ENCODE measurements at regions not wholly inside any gene's neighbourhood (a gene's known extent, or its start where the extent isn't known, plus 50 kb on each side); places are given as distances from the start of the nearest gene placed in this dataset.

DNA sequence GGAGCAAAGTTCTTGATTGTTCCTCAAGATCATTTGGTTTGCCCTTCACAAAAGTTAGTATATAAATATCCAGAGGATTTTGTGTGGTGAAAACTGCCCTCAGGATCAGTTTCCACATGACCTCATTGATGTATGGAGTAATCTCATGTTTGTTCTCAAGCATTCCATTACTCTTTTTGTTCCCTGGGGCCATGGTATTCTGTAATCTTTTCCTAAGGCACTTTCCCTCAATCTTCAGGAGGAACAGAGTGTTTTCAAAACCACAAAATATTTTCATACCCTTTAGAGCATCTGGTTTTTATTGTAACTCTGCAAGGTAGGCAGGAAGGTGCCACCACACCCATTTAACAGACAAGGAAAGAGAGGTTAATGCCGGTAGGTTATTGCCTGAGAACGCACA is 99.6 kb downstream of the FAM181B start:
- no peak overlapping the region for H3K4me2 ChIP-seq (ENCODE audit: control insufficient read depth, insufficient read depth)
- H3K27me3 ChIP-seq (replicated peaks in 1 of 2; ENCODE audit: control insufficient read depth in 2 of 2, insufficient read depth in 2 of 2, low read length in 1 of 2): no peaks in the 10 kb centered on the region; a peak in 2 of 4 replicates
- no peak overlapping the region for H3K4me3 ChIP-seq
- ChIA-PET RAD21 (ENCODE audit: unreplicated experiment) (no interaction called here), POLR2A (no interaction called here), SMC1A (ENCODE audit: uncharacterized antibody, unreplicated experiment) (no interaction called here), CTCF (no interaction called here)
- no peak for DNase-seq (ENCODE audit: low read depth, low spot score)
- intact Hi-C loops (cut with micrococcal nuclease; ENCODE audit: unreplicated experiment): no loop called here
- in situ Hi-C loops (cut with MboI): no loop called here
- no peak overlapping the region for H3K9ac ChIP-seq (ENCODE audit: control insufficient read depth, insufficient read depth, low read length)
- H3K9me3 ChIP-seq (replicated peaks; ENCODE audit: control insufficient read depth, insufficient read depth, low read length): no peaks in the 10 kb centered on the region; the same call in none of the 3 replicates
- no peak for FAIRE-seq
- no peak for ATAC-seq
- no peak overlapping the region for H3K27ac ChIP-seq (ENCODE audit: control insufficient read depth, insufficient read depth)
- WGBS (ENCODE audit: insufficient coverage, insufficient replicate concordance, low lambda C conversion rate, missing lambda C conversion rate): 100% methylated on average over 2 of the region's 2 CpGs
- TF ChIP-seq DPF2 (IDR thresholded peaks at IDR 0.05) (no peak), NFIC (IDR thresholded peaks at IDR 0.05; ENCODE audit: low read depth, low read length) (no peak), ZNF274 (IDR thresholded peaks at IDR 0.05; ENCODE audit: insufficient read depth, insufficient read length) (no peak)
- H3K36me3 ChIP-seq (ENCODE audit: control insufficient read depth in 2 of 2, insufficient read depth in 2 of 2, low read length in 1 of 2): no peaks in the 10 kb centered on the region
- no TSS peak for BruUV-seq (replicated peaks)
- H3K79me2 ChIP-seq (ENCODE audit: control insufficient read depth, insufficient read depth, low read length): no peaks in the 10 kb centered on the region
- H3K4me1 ChIP-seq (ENCODE audit: control insufficient read depth, insufficient read depth, low read length): no peaks in the 10 kb centered on the region
- H2AFZ ChIP-seq (ENCODE audit: control insufficient read depth, low read depth, low read length): no peak overlapping the region
- no peaks in the 10 kb centered on the region for H4K20me1 ChIP-seq (ENCODE audit: control insufficient read depth, insufficient read depth)

DNA sequence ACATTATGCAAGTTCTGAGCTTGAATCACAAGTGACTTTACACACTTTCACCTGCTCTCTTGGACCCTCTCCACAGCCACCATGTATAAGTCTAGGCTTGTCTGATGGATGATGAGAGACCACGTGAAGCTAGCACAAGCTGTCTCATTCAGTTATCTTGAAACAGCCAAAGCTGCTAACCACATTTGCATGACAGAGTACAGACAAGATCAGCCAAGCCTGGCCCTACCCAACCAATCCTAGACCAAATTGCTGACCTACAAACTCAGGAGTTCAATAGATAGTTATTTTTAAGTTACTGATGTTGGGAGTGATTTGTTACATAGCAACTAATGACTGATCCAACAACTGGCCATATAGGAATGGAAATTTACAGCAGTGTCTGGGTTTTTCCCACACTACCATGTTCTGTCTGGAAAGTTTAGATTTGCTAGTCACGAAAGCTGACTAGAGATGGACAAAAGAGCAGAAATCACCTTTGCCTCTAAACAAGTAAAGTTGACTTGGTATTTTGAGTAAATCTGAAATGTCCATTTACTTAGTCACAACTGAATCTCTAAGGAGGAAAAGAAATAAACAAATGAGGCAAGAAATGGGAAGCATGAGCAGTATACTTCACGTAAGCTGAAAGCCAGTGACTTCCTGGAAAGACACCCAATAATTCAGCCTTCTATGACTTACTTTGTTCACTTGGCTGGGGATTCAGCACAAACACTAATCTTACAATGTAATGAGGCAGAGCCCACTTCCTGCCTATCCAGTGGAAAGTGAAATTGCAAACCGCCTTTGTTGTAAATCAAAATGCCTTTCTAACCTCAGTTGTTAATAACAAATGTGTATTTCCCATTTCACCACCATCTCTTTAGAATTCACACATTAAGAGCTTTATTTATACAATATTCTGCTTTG is 101.7 kb downstream of the FAM181B start:
- Histone ChIP-seq H3K79me2 (ENCODE audit: control insufficient read depth, insufficient read depth, low read length) (no peaks in the 10 kb centered on the region), H4K20me1 (ENCODE audit: control insufficient read depth, insufficient read depth) (no peaks in the 10 kb centered on the region), H3K4me2 (ENCODE audit: control insufficient read depth, insufficient read depth) (no peak overlapping the region), H3K9ac (ENCODE audit: control insufficient read depth, insufficient read depth, low read length) (no peak overlapping the region), H3K27me3 (replicated peaks in 1 of 2; ENCODE audit: control insufficient read depth in 2 of 2, insufficient read depth in 2 of 2, low read length in 1 of 2) (no peaks in the 10 kb centered on the region; a peak in 2 of 4 replicates), H3K4me1 (ENCODE audit: control insufficient read depth, insufficient read depth, low read length) (no peaks in the 10 kb centered on the region), H3K4me3 (no peak overlapping the region), H3K36me3 (ENCODE audit: control insufficient read depth in 2 of 2, insufficient read depth in 2 of 2, low read length in 1 of 2) (no peaks in the 10 kb centered on the region), H3K9me3 (replicated peaks; ENCODE audit: control insufficient read depth, insufficient read depth, low read length) (no peaks in the 10 kb centered on the region; the same call in none of the 3 replicates), H3K27ac (ENCODE audit: control insufficient read depth, insufficient read depth) (peak overlapping the region; percentile 18; the same call in 1 of the 2 replicates), H2AFZ (ENCODE audit: control insufficient read depth, low read depth, low read length) (peak overlapping the region; percentile 55)
- ATAC-seq (peak; percentile 96), FAIRE-seq (peak; percentile 86), DNase-seq (ENCODE audit: low read depth, low spot score) (peak; percentile 27)
- WGBS (ENCODE audit: insufficient coverage, insufficient replicate concordance, low lambda C conversion rate, missing lambda C conversion rate): 6% methylated on average over 4 of the region's 4 CpGs
- CTCF ChIA-PET: interaction anchor here (1.1 kb wide), 1 partner anchor 64 kb away, joined by 3 read pairs; no protein-coding TSS in a partner anchor
- intact Hi-C loops (cut with micrococcal nuclease; ENCODE audit: unreplicated experiment): no loop called here
- RAD21 ChIA-PET (ENCODE audit: unreplicated experiment): interaction anchor here (0.7 kb wide), 1 partner anchor 18 kb away, joined by 3 read pairs; no protein-coding TSS in a partner anchor
- SMC1A ChIA-PET (ENCODE audit: uncharacterized antibody, unreplicated experiment): interaction anchor here (1.4 kb wide), 1 partner anchor 20 kb away, joined by 3 read pairs; no protein-coding TSS in a partner anchor
- BruUV-seq (replicated peaks): no TSS peak
- POLR2A ChIA-PET: no interaction called here
- in situ Hi-C loops (cut with MboI): no loop called here
- TF ChIP-seq SPI1 (IDR thresholded peaks at IDR 0.05; ENCODE audit: borderline replicate concordance, insufficient read depth, low read depth, low read length): 0 out of 2 replicates have a peak, but pooled peaks have one; percentile 11
- TF ChIP-seq, protein P1, sequence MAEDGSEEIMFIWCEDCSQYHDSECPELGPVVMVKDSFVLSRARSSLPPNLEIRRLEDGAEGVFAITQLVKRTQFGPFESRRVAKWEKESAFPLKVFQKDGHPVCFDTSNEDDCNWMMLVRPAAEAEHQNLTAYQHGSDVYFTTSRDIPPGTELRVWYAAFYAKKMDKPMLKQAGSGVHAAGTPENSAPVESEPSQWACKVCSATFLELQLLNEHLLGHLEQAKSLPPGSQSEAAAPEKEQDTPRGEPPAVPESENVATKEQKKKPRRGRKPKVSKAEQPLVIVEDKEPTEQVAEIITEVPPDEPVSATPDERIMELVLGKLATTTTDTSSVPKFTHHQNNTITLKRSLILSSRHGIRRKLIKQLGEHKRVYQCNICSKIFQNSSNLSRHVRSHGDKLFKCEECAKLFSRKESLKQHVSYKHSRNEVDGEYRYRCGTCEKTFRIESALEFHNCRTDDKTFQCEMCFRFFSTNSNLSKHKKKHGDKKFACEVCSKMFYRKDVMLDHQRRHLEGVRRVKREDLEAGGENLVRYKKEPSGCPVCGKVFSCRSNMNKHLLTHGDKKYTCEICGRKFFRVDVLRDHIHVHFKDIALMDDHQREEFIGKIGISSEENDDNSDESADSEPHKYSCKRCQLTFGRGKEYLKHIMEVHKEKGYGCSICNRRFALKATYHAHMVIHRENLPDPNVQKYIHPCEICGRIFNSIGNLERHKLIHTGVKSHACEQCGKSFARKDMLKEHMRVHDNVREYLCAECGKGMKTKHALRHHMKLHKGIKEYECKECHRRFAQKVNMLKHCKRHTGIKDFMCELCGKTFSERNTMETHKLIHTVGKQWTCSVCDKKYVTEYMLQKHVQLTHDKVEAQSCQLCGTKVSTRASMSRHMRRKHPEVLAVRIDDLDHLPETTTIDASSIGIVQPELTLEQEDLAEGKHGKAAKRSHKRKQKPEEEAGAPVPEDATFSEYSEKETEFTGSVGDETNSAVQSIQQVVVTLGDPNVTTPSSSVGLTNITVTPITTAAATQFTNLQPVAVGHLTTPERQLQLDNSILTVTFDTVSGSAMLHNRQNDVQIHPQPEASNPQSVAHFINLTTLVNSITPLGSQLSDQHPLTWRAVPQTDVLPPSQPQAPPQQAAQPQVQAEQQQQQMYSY (CRISPR knock-in tag; IDR thresholded peaks at IDR 0.05): no peak
- no peak for TF ChIP-seq SMC3 (IDR thresholded peaks at IDR 0.05; ENCODE audit: borderline replicate concordance, low read length)
- TF ChIP-seq, protein P2, sequence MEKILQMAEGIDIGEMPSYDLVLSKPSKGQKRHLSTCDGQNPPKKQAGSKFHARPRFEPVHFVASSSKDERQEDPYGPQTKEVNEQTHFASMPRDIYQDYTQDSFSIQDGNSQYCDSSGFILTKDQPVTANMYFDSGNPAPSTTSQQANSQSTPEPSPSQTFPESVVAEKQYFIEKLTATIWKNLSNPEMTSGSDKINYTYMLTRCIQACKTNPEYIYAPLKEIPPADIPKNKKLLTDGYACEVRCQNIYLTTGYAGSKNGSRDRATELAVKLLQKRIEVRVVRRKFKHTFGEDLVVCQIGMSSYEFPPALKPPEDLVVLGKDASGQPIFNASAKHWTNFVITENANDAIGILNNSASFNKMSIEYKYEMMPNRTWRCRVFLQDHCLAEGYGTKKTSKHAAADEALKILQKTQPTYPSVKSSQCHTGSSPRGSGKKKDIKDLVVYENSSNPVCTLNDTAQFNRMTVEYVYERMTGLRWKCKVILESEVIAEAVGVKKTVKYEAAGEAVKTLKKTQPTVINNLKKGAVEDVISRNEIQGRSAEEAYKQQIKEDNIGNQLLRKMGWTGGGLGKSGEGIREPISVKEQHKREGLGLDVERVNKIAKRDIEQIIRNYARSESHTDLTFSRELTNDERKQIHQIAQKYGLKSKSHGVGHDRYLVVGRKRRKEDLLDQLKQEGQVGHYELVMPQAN (conservative IDR thresholded peaks at IDR 0.05): no peak
- TF ChIP-seq JUND (IDR thresholded peaks at IDR 0.05; ENCODE audit: low read depth, low read length): no peak
